CD14-positive monocyte (primary cell): ENCODE measurements at regions not wholly inside any gene's neighbourhood (a gene's known extent, or its start where the extent isn't known, plus 50 kb on each side); places are given as distances from the start of the nearest gene placed in this dataset.

Experiments used
- DNase-seq, 3 donors: peaks; one replicate each; pipeline ENCODE4 v3.0.0-alpha.2; 2011 to 2022
- H2AFZ ChIP-seq: 2 replicates; pipeline ENCODE4 v1.6.0; 2012; ENCODE audit warnings: mild to moderate bottlenecking, low read depth, low read length, inconsistent platforms; ENCODE audit not compliant: insufficient read depth, poor library complexity, severe bottlenecking
- H3K27ac ChIP-seq, 2 donors: 1 replicate in 1 of 2; 2 replicates in 1 of 2; pipeline ENCODE4 v1.5.1; 2012 to 2013; ENCODE audit warnings: low read length in 2 of 2, control low read depth in 1 of 2, inconsistent platforms in 1 of 2, low read depth in 1 of 2, mild to moderate bottlenecking in 1 of 2
- H3K27me3 ChIP-seq, 2 donors: one replicate each; pipeline versions ENCODE4 v1.6.0 to v1.6.1; 2011 to 2013; ENCODE audit warnings: low read length in 2 of 2; ENCODE audit not compliant: control insufficient read depth in 2 of 2, insufficient read depth in 2 of 2
- H3K36me3 ChIP-seq, 2 donors: replicated peaks in 1 of 2; 1 replicate in 1 of 2; 2 replicates in 1 of 2; pipeline versions ENCODE4 v1.5.1 to v1.6.1; 2012 to 2013; ENCODE audit warnings: low read length in 2 of 2, control low read depth in 1 of 2, inconsistent platforms in 1 of 2, mild to moderate bottlenecking in 1 of 2; ENCODE audit not compliant: insufficient read depth in 2 of 2, control insufficient read depth in 1 of 2
- H3K4me1 ChIP-seq, 2 donors: 1 replicate in 1 of 2; 2 replicates in 1 of 2; pipeline versions ENCODE4 v1.5.1 to v1.6.1; 2012 to 2013; ENCODE audit warnings: low read length in 2 of 2, control low read depth in 1 of 2, inconsistent platforms in 1 of 2, mild to moderate bottlenecking in 1 of 2, moderate library complexity in 1 of 2; ENCODE audit not compliant: insufficient read depth in 2 of 2, control insufficient read depth in 1 of 2
- H3K4me2 ChIP-seq: replicated peaks from 2 replicates; pipeline ENCODE3; 2012; ENCODE audit warnings: low read length, moderate library complexity, mild to moderate bottlenecking; ENCODE audit not compliant: poor library complexity, severe bottlenecking; ENCODE audit errors: extremely low read depth
- H3K4me3 ChIP-seq, 3 experiments: fragments of 200-600 bp in 1 of 3; sonication (generic) in 1 of 3; replicated peaks in 1 of 3; 1 replicate in 2 of 3; 2 replicates in 1 of 3; pipeline ENCODE4 v1.5.1; 2011 to 2013; ENCODE audit warnings: low read length in 3 of 3, mild to moderate bottlenecking in 3 of 3, control low read depth in 2 of 3, low read depth in 2 of 3, inconsistent platforms in 1 of 3, moderate library complexity in 1 of 3
- H3K79me2 ChIP-seq: 2 replicates; pipeline ENCODE4 v1.6.0; 2012; ENCODE audit warnings: mild to moderate bottlenecking, control low read depth, inconsistent platforms, low read length, moderate library complexity; ENCODE audit not compliant: insufficient read depth
- H3K9ac ChIP-seq: 2 replicates; pipeline ENCODE4 v1.6.0; 2017; ENCODE audit warnings: low read length, mild to moderate bottlenecking; ENCODE audit not compliant: insufficient read depth, poor library complexity, severe bottlenecking
- H3K9me3 ChIP-seq, 2 donors: replicated peaks in 1 of 2; 1 replicate in 1 of 2; 2 replicates in 1 of 2; pipeline versions ENCODE4 v1.5.1 to v1.6.1; 2012 to 2013; ENCODE audit warnings: low read length in 2 of 2, control low read depth in 1 of 2; ENCODE audit not compliant: control insufficient read depth in 1 of 2, insufficient read depth in 1 of 2
- H4K20me1 ChIP-seq: 2 replicates; pipeline ENCODE4 v1.6.0; 2012; ENCODE audit warnings: mild to moderate bottlenecking, low read length, control low read depth, moderate library complexity; ENCODE audit not compliant: insufficient read depth
- H3K27ac Mint-ChIP-seq, 7 donors: one replicate each; pipeline ENCODE4 v1.8.0; 2020; ENCODE audit warnings: mild to moderate bottlenecking in 7 of 7, mixed read lengths in 7 of 7, moderate library complexity in 6 of 7, inconsistent platforms in 2 of 7
- H3K27me3 Mint-ChIP-seq, 3 donors: one replicate each; pipeline ENCODE4 v1.8.0; 2021 to 2022; ENCODE audit warnings: low read depth in 3 of 3, mild to moderate bottlenecking in 3 of 3, mixed read lengths in 3 of 3, moderate library complexity in 3 of 3, inconsistent platforms in 1 of 3
- H3K36me3 Mint-ChIP-seq, 2 donors: one replicate each; pipeline ENCODE4 v1.8.0; 2020; ENCODE audit warnings: mixed read lengths in 2 of 2, inconsistent platforms in 1 of 2, mild to moderate bottlenecking in 1 of 2
- H3K4me1 Mint-ChIP-seq: one replicate; pipeline ENCODE4 v1.8.0; 2020; ENCODE audit warnings: mild to moderate bottlenecking, mixed read lengths
- H3K4me3 Mint-ChIP-seq, 2 donors: one replicate each; pipeline ENCODE4 v1.8.0; 2020; ENCODE audit warnings: mild to moderate bottlenecking in 2 of 2, mixed read lengths in 2 of 2, moderate library complexity in 1 of 2
- H3K9me3 Mint-ChIP-seq, 7 donors: one replicate each; pipeline ENCODE4 v1.8.0; 2020 to 2022; ENCODE audit warnings: mixed read lengths in 7 of 7, mild to moderate bottlenecking in 6 of 7, moderate library complexity in 6 of 7, inconsistent platforms in 2 of 7
- WGBS: methylation state at CpG from one replicate; pipeline ENCODE4 v1.1.5; 2013; ENCODE audit warnings: missing lambda C conversion rate; ENCODE audit not compliant: insufficient coverage; 5-methylcytosine and 5-hydroxymethylcytosine counted together
- intact Hi-C, 2 donors: fragments of 100-400 bp; cut with micrococcal nuclease; formaldehyde crosslinking; loops; one replicate each; pipeline versions ENCODE4 v1.15.0 to v1.15.1; 2023
- TF ChIP-seq, protein P1 (sequence below): fragments of 200-600 bp; IDR thresholded peaks from one replicate; pipeline ENCODE4 v1.8.0; 2022; ENCODE audit warnings: antibody characterized with exemption, mild to moderate bottlenecking

- Histone ChIP-seq H2AFZ (no peak overlapping the region), H3K9ac (no peak overlapping the region), H4K20me1 (no peaks in the 10 kb centered on the region), H3K4me3 (no peak overlapping the region), H3K4me1 (no peaks in the 10 kb centered on the region), H3K36me3 (no peaks in the 10 kb centered on the region), H3K9me3 (peaks cover 23 to 32% of the 10 kb centered on the region in 2 donors), H3K4me2 (no peak overlapping the region), H3K27me3 (no peaks in the 10 kb centered on the region), H3K79me2 (no peaks in the 10 kb centered on the region), H3K27ac (no peak overlapping the region)
- no peaks in the 10 kb centered on the region for H3K36me3 Mint-ChIP-seq
- H3K4me3 Mint-ChIP-seq: no peak overlapping the region
- H3K27me3 Mint-ChIP-seq: no peaks in the 10 kb centered on the region
- H3K27ac Mint-ChIP-seq: no peak overlapping the region
- H3K4me1 Mint-ChIP-seq: no peaks in the 10 kb centered on the region
- intact Hi-C loops: no loop called here
- H3K9me3 Mint-ChIP-seq: peaks cover 3 to 21% (median 13%) of the 10 kb centered on the region in 7 donors
- TF ChIP-seq, protein P1, sequence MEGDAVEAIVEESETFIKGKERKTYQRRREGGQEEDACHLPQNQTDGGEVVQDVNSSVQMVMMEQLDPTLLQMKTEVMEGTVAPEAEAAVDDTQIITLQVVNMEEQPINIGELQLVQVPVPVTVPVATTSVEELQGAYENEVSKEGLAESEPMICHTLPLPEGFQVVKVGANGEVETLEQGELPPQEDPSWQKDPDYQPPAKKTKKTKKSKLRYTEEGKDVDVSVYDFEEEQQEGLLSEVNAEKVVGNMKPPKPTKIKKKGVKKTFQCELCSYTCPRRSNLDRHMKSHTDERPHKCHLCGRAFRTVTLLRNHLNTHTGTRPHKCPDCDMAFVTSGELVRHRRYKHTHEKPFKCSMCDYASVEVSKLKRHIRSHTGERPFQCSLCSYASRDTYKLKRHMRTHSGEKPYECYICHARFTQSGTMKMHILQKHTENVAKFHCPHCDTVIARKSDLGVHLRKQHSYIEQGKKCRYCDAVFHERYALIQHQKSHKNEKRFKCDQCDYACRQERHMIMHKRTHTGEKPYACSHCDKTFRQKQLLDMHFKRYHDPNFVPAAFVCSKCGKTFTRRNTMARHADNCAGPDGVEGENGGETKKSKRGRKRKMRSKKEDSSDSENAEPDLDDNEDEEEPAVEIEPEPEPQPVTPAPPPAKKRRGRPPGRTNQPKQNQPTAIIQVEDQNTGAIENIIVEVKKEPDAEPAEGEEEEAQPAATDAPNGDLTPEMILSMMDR: no peak
- DNase-seq: no peak
Measured at GRCh38 chr13:104526561-104526960, 1460.3 kb upstream of the SLC10A2 start.

DNA sequence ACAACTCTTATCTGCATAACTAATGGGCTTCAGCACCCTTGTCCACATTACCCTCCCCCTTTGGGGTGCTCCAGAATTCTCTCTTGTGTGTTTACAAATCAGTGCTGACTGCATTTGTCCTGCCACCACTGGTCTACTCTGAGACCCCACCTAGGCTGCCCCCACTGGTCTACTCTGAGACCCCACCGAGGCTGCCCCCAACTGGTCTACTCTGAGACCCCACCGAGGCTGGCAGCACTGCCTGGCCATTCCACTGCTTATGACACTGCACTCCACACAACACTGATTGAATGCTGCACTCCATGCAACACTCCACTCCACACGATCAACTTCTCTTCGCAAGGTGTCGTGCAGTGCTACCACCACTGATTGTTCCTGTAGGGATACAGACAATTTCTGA lies 1459.2 kb upstream of the SLC10A2 start:
- no peak overlapping the region for H3K27ac Mint-ChIP-seq
- WGBS: 94% methylated on average over 4 of the region's 5 CpGs
- Histone ChIP-seq H3K27me3 (no peaks in the 10 kb centered on the region), H3K36me3 (no peaks in the 10 kb centered on the region), H3K9me3 (peaks cover 24 to 41% of the 10 kb centered on the region in 2 donors), H3K4me1 (no peaks in the 10 kb centered on the region), H2AFZ (no peak overlapping the region), H3K4me2 (no peak overlapping the region), H3K27ac (no peak overlapping the region), H3K79me2 (no peaks in the 10 kb centered on the region), H3K9ac (no peak overlapping the region), H3K4me3 (no peak overlapping the region), H4K20me1 (no peaks in the 10 kb centered on the region)
- H3K27me3 Mint-ChIP-seq: no peaks in the 10 kb centered on the region
- TF ChIP-seq, protein P1: no peak
- no peak overlapping the region for H3K4me3 Mint-ChIP-seq
- intact Hi-C loops: no loop called here
- no peak for DNase-seq
- peaks cover 6 to 22% (median 14%) of the 10 kb centered on the region in 7 donors for H3K9me3 Mint-ChIP-seq
- no peaks in the 10 kb centered on the region for H3K4me1 Mint-ChIP-seq
- no peaks in the 10 kb centered on the region for H3K36me3 Mint-ChIP-seq
